Trophoblast cell (in vitro differentiated cells and primary cell): ENCODE measurements at regions not wholly inside any gene's neighbourhood (a gene's known extent, or its start where the extent isn't known, plus 50 kb on each side); places are given as distances from the start of the nearest gene placed in this dataset.

Source experiments
- DNase-seq, 2 donors: peaks; one replicate each; pipeline ENCODE4 v3.0.0-alpha.2; 2016
- H2AFZ ChIP-seq: 2 replicates; pipeline ENCODE4 v1.6.1; 2013; ENCODE audit warnings: low read length, moderate library complexity, mild to moderate bottlenecking; ENCODE audit not compliant: insufficient read depth, poor library complexity
- H2AK5ac ChIP-seq: 2 replicates; pipeline ENCODE4 v1.6.1; 2013; ENCODE audit warnings: mild to moderate bottlenecking, low read length
- H2BK120ac ChIP-seq: 2 replicates; pipeline ENCODE4 v1.6.1; 2013; ENCODE audit warnings: low read length, mild to moderate bottlenecking, moderate library complexity; ENCODE audit not compliant: insufficient read depth, poor library complexity
- H2BK12ac ChIP-seq: 2 replicates; pipeline ENCODE4 v1.6.1; 2013; ENCODE audit warnings: mild to moderate bottlenecking, low read length, moderate library complexity
- H2BK5ac ChIP-seq: 2 replicates; pipeline ENCODE4 v1.6.1; 2013; ENCODE audit warnings: low read length, low read depth, moderate library complexity, mild to moderate bottlenecking; ENCODE audit not compliant: poor library complexity
- H3K14ac ChIP-seq: 2 replicates; pipeline ENCODE4 v1.6.1; 2013; ENCODE audit warnings: mild to moderate bottlenecking, low read length
- H3K18ac ChIP-seq: 2 replicates; pipeline ENCODE4 v1.6.1; 2013; ENCODE audit warnings: mild to moderate bottlenecking, low read length
- H3K23ac ChIP-seq: 2 replicates; pipeline ENCODE4 v1.6.1; 2013; ENCODE audit warnings: low read length
- H3K27ac ChIP-seq: 2 replicates; pipeline ENCODE4 v1.5.1; 2013; ENCODE audit warnings: low read depth, mild to moderate bottlenecking, inconsistent platforms, low read length, moderate library complexity
- H3K27me3 ChIP-seq: 2 replicates; pipeline ENCODE4 v1.6.1; 2013; ENCODE audit warnings: inconsistent platforms, mild to moderate bottlenecking, low read length, moderate library complexity; ENCODE audit not compliant: insufficient read depth
- H3K36me3 ChIP-seq, 2 experiments: 1 replicate in 1 of 2; 2 replicates in 1 of 2; pipeline ENCODE4 v1.6.1; 2013; ENCODE audit warnings: low read length in 2 of 2, mild to moderate bottlenecking in 2 of 2, moderate library complexity in 1 of 2; ENCODE audit not compliant: insufficient read depth in 2 of 2, control insufficient read depth in 1 of 2
- H3K4ac ChIP-seq: 2 replicates; pipeline ENCODE4 v1.6.1; 2013; ENCODE audit warnings: low read depth, mild to moderate bottlenecking, low read length, moderate library complexity
- H3K4me1 ChIP-seq, 2 experiments: 1 replicate in 1 of 2; 2 replicates in 1 of 2; pipeline ENCODE4 v1.6.1; 2013; ENCODE audit warnings: low read length in 2 of 2, mild to moderate bottlenecking in 2 of 2, moderate library complexity in 1 of 2; ENCODE audit not compliant: insufficient read depth in 2 of 2, control insufficient read depth in 1 of 2
- H3K4me2 ChIP-seq: 2 replicates; pipeline ENCODE4 v1.6.1; 2013; ENCODE audit warnings: inconsistent platforms, mild to moderate bottlenecking, low read length, moderate library complexity
- H3K4me3 ChIP-seq: 2 replicates; pipeline ENCODE4 v1.5.1; 2013; ENCODE audit warnings: mild to moderate bottlenecking, low read depth, low read length, inconsistent platforms
- H3K79me1 ChIP-seq: one replicate; pipeline ENCODE4 v1.6.1; 2013; ENCODE audit warnings: low read length
- H3K79me2 ChIP-seq: 2 replicates; pipeline ENCODE4 v1.6.1; 2013; ENCODE audit warnings: low read length, mild to moderate bottlenecking; ENCODE audit not compliant: control insufficient read depth, insufficient read depth, poor library complexity
- H3K9ac ChIP-seq: 2 replicates; pipeline ENCODE4 v1.6.1; 2013; ENCODE audit warnings: mild to moderate bottlenecking, low read length
- H3K9me3 ChIP-seq: 2 replicates; pipeline ENCODE4 v1.6.1; 2013; ENCODE audit warnings: low read depth, mild to moderate bottlenecking, control low read depth, inconsistent platforms, low read length; ENCODE audit not compliant: insufficient read depth
- H4K12ac ChIP-seq: 2 replicates; pipeline ENCODE4 v1.6.1; 2013; ENCODE audit warnings: low read depth, mild to moderate bottlenecking, low read length, moderate library complexity
- H4K8ac ChIP-seq: 2 replicates; pipeline ENCODE4 v1.6.1; 2013; ENCODE audit warnings: low read depth, mild to moderate bottlenecking, low read length, moderate library complexity
- H4K91ac ChIP-seq: one replicate; pipeline ENCODE4 v1.6.1; 2013; ENCODE audit warnings: low read depth, mild to moderate bottlenecking, low read length, moderate library complexity
- WGBS: extraction: QIAGEN DNeasy Blood & Tissue Kit; methylation state at CpG from one replicate; pipeline ENCODE4 v1.1.7; 2013; ENCODE audit warnings: missing lambda C conversion rate; ENCODE audit not compliant: insufficient read length, insufficient coverage; ENCODE audit errors: extremely low coverage; 5-methylcytosine and 5-hydroxymethylcytosine counted together

DNA sequence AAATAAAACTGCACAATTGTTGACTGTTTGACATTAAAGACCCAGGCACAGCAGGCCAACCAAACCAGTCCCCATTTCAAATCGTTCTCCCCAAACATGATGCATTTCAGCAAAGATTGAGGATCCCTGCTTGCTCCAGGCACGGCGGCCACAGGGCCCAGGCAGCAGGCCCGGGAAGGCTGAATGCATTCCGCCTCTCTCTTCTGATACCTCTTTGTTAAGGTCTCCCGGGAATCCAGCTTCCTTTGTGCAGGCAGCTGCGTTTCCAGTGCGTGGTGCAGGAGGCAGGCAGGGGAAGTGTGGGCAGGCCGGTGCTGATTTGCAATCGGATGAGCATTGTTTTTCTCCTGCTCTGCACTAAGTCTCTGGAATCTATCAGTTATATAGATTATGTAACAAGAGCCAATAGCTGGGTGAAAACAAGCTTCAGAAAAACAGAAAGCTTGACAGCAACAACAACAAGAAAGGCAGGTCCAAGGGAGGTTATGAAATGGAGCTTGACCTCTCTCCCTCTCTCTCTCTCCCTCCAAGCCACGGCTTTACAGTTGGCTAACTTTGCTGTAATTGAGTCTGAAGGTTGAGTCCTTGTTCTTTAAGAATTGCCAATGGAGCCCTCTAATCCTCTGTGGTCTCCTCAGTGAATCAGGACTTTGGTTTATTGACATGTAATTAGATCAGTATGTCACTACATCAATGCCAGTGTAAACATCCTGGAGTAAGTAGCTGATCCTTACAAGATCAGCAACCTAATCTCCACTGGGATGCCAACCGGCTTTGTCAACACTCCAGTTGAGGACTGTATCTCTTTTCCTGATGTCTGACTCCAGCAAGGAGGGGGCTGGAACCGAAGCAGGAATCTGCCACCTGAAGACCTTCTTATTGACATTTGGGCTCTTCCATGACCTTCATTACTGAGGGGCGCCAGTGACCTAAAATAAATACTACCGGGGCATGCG lies 338.0 kb downstream of the TEX29 start:
- Histone ChIP-seq H2AFZ (no peak overlapping the region), H2BK5ac (no peak overlapping the region), H3K4ac (no peak overlapping the region), H2AK5ac (no peak overlapping the region), H3K23ac (no peak overlapping the region), H2BK12ac (no peak overlapping the region), H3K9ac (no peak overlapping the region), H3K18ac (no peak overlapping the region), H3K27me3 (no peaks in the 10 kb centered on the region), H3K9me3 (peaks cover 3% of the 10 kb centered on the region), H2BK120ac (no peak overlapping the region), H3K14ac (no peak overlapping the region), H3K79me2 (no peaks in the 10 kb centered on the region), H3K27ac (no peak overlapping the region), H3K4me2 (no peak overlapping the region), H3K36me3 (no peaks in the 10 kb centered on the region), H3K79me1 (no peaks in the 10 kb centered on the region), H4K8ac (no peak overlapping the region), H4K91ac (no peak overlapping the region), H3K4me1 (no peaks in the 10 kb centered on the region), H3K4me3 (no peak overlapping the region), H4K12ac (no peak overlapping the region)
- DNase-seq, result no peak
- no CpG with 5 or more reads among the region's 16 CpGs for WGBS

DNA sequence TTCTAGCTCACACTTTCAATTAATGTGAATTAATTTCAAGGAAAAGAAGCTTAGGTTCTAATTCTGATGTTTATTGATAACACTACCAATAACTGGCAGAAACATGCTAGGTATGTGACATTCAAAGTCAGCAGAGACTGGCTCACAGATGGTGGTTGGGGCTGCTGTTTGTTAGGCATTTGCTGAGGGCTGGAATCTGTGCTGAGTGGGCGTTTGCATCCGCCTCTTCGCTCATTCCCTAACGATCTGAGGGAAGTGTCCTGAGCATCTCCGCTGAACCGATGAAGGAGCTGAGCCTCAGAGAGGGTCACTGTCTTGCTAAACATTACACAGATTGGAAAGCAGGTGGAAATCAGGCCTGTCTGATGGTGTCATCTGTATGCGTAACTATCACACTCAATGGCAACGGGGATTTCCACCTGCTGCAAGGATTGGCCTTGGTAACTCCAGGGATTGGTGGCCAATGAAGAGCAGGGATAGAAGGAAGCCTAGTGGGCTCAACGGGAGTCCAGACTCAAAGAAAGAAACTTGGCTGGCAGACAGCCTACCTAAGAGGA lies 338.9 kb downstream of the TEX29 start:
- Histone ChIP-seq H2BK5ac (no peak overlapping the region), H2BK12ac (no peak overlapping the region), H4K12ac (no peak overlapping the region), H2BK120ac (no peak overlapping the region), H3K36me3 (no peaks in the 10 kb centered on the region), H3K14ac (no peak overlapping the region), H3K79me2 (no peaks in the 10 kb centered on the region), H3K18ac (no peak overlapping the region), H3K4me1 (no peaks in the 10 kb centered on the region), H3K9me3 (peaks cover 3% of the 10 kb centered on the region), H3K27ac (no peak overlapping the region), H3K27me3 (no peaks in the 10 kb centered on the region), H2AK5ac (no peak overlapping the region), H3K79me1 (no peaks in the 10 kb centered on the region), H2AFZ (no peak overlapping the region), H3K23ac (no peak overlapping the region), H4K8ac (no peak overlapping the region), H4K91ac (no peak overlapping the region), H3K9ac (no peak overlapping the region), H3K4me2 (no peak overlapping the region), H3K4ac (no peak overlapping the region), H3K4me3 (no peak overlapping the region)
- no peak for DNase-seq
- WGBS, result no CpG with 5 or more reads among the region's 9 CpGs

DNA sequence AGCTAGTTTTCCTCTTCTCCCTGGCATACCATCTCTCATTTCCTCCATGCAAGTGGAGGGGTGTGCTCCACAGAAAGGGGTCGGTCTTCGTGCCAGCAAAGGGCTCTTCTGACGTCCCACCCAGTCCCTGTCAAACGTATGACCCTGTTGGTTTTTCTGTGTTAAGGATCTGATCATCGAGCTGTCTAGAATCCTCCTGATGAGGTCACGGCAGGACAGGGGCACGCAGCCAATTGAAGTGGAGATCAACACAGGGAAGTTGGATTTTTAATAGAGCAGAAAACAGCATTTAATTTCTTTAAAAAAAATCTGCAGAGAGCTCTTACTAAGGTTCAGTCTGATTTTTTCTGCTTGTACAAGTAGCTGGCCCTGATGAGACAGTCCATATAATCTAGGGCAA lies 339.4 kb downstream of the TEX29 start:
- Histone ChIP-seq H3K27ac (no peak overlapping the region), H3K14ac (no peak overlapping the region), H2AFZ (no peak overlapping the region), H3K79me1 (no peaks in the 10 kb centered on the region), H4K91ac (no peak overlapping the region), H3K27me3 (no peaks in the 10 kb centered on the region), H2BK12ac (no peak overlapping the region), H3K36me3 (no peaks in the 10 kb centered on the region), H3K4ac (no peak overlapping the region), H2BK120ac (no peak overlapping the region), H4K12ac (no peak overlapping the region), H3K4me3 (no peak overlapping the region), H3K79me2 (no peaks in the 10 kb centered on the region), H3K9me3 (peaks cover 3% of the 10 kb centered on the region), H3K18ac (no peak overlapping the region), H2AK5ac (no peak overlapping the region), H3K23ac (no peak overlapping the region), H4K8ac (no peak overlapping the region), H3K9ac (no peak overlapping the region), H2BK5ac (no peak overlapping the region), H3K4me1 (no peaks in the 10 kb centered on the region), H3K4me2 (no peak overlapping the region)
- DNase-seq, result no peak
- no CpG with 5 or more reads among the region's 7 CpGs for WGBS

DNA sequence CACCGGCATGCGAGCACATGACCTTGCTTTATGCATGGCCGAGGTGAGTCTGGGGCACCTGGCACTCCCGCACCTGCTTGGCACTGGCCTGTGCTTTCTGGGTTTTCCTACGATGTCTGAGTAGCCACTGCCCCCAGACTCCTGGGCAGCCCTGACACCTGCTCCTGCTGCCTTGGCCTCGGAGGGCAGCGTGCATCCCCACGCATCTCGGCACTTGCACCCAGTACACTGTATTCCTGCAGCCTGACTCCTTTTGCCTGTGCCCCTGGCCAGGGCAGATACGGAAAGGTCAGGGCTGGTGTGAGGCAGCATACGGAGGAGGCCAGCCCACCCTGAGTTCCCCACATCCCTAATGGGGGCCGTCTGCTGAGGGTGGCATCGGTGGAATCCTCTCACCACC lies 340.6 kb downstream of the TEX29 start:
- Histone ChIP-seq H3K9me3 (peaks cover 3% of the 10 kb centered on the region), H3K4me3 (no peak overlapping the region), H4K8ac (no peak overlapping the region), H2BK5ac (no peak overlapping the region), H3K18ac (no peak overlapping the region), H3K4me1 (no peaks in the 10 kb centered on the region), H4K12ac (no peak overlapping the region), H2BK120ac (no peak overlapping the region), H2BK12ac (no peak overlapping the region), H2AFZ (no peak overlapping the region), H3K14ac (no peak overlapping the region), H3K36me3 (no peaks in the 10 kb centered on the region), H2AK5ac (no peak overlapping the region), H3K79me1 (no peaks in the 10 kb centered on the region), H3K4me2 (no peak overlapping the region), H3K27ac (no peak overlapping the region), H3K9ac (no peak overlapping the region), H3K79me2 (no peaks in the 10 kb centered on the region), H4K91ac (no peak overlapping the region), H3K27me3 (no peaks in the 10 kb centered on the region), H3K23ac (no peak overlapping the region), H3K4ac (no peak overlapping the region)
- no CpG with 5 or more reads among the region's 13 CpGs for WGBS
- no peak for DNase-seq
